Tongue (tissue), 1 donor: ENCODE measurements at regions not wholly inside any gene's neighbourhood (a gene's known extent, or its start where the extent isn't known, plus 50 kb on each side); places are given as distances from the start of the nearest gene placed in this dataset.

Source experiments
- DNase-seq: peaks from one replicate; pipeline ENCODE4 v3.0.0-alpha.2; 2015

DNA sequence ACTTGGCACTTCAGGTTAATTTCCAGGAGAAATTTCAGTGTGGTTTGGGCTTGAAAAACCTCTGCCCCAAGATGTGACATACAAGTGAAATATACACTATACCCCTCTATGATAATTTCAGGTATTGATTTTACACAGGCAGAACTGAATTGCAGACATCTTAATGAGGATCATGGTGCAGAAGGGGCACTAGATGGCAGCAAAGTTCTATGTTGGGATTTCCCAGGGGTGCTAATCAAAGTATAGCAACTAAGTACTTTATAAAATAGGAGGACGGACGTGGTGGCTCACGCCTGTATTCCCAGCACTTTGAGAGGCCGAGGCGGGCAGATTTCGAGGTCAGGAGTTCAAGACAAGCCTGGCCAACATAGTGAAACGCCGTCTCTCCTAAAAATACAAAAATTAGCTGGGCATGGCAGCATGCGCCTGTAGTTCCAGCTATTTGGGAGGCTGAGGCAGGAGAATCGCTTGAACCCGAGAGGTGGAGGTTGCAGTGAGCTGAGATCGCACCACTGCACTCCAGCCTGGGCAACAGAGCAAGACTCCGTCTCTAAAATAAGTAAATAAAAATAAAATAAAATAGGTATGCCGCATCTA is 555.7 kb downstream of the ETS1 start:
- DNase-seq, result peak; percentile 83

DNA sequence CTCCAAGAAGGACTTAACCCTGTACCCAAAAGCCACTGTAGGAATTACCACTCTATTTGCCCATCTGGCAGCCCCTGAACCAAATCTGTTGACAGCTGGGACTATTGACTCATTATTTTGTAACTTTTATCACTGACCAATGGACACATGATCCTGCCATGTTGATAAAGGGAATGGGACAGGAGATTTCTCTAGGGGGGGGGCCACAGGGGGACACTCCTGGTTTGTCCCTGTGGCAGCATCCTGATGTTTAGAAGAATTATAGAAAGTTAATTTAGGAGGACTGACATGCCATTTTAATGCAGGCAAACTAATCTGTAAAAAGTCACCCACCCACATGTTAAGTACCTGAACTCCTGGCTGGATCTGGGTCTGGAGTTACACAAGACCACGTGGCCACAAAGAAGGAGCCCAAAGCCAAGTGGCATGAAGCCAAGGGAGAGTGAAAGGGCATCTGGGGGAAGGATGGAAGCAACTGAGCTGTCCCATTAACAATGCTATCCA is 558.1 kb downstream of the ETS1 start:
- DNase-seq, result no peak

DNA sequence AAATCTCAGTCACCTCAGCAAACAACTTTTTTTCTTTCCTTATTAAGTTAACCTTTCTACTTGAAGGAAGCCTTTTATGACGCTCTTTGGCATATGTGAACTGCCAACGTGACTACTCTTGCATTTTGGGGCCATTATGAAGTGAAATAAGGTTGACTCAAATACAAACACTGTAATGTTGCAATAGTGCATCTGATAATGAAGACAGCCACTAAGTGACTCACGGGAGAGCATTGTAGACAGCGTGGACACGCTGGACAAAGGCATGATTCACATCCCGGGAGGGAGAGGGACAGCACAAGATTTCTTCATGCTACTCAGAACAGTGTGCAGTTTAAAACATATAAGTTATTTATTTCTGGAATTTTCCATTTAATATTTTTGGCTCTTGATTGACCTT is 560.8 kb downstream of the ETS1 start:
- no peak for DNase-seq

DNA sequence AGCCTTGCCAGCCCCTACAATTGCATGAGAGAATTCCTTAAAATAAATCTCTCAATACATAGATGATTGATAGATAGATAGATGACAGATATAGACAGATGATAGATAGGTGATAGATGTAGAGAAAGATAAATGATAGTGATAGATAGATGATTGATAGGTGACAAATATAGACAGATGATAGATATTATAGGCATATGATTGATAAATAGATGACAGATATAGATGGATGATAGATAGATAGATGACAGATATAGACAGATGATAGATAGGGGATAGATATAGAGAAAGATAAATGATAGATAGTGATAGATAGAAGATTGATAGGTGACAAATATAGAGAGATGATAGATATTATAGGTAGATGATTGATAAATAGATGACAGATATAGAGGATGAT is 564.6 kb downstream of the ETS1 start:
- DNase-seq, result no peak

DNA sequence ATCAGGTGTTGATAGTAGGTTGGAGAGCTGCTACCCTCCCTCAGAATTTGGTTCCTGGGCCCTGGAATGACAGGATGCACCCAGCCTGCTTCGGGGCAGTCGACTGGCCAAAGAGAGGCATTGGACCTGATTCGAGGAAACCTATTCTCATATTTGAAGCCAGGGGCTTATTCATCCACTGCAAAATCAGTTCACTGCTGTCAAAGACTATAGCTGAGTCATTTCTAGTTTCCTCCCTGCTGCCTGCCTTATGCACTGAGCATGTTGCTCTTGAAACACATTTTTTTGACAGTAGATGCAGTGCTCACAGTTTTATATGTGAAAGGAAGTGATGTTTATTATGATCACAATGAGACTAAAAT is 565.4 kb downstream of the ETS1 start:
- DNase-seq, result no peak

DNA sequence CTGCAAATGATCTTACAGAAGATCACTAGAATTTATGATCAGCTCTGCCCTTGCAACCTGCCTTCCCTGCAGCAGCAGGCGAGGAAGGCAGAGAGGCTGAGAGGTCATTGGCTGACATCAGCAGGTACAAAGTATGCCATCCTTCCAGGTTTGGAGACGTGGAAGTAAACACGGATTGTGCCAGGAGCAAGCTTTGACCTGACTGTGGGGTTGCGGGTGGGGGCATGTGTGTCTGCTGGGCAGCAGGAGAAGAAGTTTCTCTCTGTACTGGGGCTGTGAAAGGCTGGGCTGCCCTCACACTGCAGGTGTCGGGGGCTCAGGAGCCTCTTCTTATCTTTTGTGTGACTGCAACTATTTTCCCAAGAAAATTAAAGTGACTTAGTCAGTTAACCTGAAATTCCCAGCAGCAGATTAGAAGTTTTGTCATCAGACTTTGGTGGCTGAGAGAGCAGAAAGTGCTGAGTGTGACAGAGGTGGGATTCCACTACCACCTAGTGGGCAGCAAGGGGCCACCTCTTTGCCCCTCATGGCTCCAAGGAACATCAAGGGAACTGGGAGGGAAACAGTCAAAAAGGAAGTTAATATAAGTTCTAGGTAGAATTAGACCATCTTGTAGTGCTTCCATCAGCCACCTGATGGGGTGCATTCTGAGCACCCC is 565.9 kb downstream of the ETS1 start:
- DNase-seq, result peak; percentile 16

DNA sequence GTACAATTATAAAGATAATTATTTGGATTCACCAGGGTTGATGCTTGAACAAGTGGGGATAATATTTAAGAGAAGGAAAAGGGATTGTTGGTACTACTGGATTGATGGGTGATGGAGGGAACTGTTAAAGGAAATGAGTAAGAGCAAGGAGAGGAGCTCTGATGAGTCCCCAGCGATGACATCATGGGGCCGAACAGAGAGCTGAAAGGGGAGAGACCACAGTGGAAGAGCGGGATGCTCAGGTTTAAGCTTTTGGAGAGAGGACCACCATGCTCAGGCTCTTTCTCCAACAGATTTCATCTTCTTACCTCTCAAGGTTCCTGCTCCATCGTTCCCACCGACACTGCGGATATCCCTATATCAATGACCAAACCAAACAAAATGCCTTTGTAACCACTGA is 568.7 kb downstream of the ETS1 start:
- no peak for DNase-seq

DNA sequence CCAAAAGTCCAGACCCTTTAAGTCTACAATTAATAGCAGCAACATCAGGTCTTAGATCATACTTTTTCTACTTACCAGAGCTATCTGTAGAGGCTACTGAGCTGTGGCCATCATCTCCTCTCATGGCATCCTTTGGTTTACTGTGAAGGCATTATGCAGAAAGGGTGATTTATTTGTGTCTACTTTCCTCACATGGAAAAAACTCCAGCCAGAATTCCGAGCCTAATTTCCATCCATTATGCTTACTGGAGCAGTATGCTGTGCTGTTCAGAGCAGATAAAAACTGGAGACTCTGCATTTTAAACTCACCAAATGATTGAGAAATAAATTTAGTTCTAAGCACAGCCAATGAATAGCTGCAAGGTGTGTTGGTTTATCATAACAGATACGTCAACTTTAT is 581.8 kb downstream of the ETS1 start:
- DNase-seq, result no peak

DNA sequence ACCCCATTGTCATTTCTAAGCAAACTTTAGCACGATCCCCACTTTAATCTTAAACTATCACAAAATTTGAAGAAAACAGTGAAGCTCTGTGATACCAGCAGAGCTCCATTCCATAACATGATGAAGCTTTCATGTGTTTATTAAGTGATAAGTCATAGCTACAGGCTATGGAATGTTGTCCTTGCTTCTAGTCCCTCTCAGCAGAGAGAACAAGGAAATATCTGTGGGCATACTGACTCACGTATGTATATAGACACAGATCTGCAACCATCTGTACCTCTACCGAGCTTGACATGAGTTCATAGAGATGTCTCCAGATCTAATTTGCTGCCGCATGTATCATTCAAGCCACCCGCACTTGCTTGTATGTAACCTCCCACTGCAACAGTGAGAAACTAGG is 588.9 kb downstream of the ETS1 start:
- DNase-seq, result no peak

DNA sequence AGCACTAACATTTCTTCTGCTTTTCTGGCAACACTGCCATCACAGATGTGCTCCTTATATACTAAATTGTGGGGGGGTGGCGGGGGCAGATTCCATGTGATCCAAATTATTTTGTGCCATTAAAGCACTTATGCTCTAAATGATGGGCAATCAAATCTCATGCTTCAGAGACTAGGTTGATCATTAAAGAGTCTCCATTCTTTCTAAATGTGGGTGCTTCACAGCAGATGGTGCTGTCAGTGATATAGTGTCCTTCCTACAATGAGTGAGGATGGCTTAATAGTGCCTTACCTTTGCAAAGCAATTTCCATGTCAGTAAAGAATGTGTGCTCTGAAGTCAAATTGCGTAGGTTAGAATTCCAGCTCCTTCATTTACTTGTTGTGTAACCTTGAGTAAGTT is 589.8 kb downstream of the ETS1 start:
- DNase-seq, result no peak

DNA sequence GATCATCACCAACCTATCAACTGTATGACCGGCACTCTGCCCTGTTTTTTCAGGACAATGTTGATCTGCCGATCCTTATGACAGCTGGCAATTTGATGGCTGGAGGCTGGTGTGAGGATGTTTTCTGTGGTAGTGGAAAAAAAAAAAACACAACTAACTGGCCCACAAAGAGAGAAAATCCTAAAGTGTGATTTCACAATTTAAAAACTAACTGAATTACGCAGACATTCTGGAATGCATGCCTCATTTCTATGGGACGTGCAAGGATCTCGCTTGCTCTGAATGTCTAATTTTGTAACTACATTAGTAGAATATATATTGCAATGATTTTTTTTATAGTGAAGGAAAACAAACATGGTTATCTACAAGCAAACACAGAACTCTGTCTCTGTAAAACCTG is 590.5 kb downstream of the ETS1 start:
- no peak for DNase-seq

DNA sequence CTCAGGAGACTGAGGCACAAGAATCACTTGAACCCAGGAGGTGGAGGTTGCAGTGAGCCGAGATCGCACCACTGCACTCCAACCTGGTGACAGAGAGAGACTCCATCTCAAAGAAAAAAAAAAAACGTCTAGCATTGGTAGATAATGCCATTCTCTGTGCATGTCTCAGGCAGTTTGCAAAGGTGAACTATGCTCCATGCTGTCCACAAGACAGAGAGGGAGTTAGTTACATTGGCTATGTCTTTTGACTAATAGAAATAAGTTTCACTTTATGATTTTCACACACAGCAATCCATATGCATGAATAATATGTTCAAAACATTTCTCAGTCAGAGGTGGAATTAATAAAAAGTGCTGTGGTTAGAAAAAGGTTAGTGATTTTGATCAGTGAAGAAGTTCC is 591.4 kb downstream of the ETS1 start:
- DNase-seq, result no peak

DNA sequence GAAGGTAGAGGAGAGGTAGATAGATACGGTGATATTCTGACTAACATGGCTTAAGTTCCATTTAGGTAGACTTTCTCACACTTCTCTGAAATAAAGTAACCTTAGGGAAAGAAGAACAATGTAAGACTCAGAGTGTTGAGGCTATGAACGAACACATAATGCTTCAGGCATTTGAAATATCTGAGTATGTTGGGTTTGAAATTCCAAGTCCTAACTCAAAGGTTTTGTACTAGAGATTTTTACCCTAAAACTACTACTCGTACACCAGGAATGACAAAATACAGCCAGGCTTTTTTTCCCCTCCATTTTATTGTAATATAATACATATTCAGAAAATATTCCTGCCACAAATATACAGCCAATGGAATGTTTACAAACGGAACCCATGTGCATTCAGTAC is 592.6 kb downstream of the ETS1 start:
- DNase-seq, result no peak

DNA sequence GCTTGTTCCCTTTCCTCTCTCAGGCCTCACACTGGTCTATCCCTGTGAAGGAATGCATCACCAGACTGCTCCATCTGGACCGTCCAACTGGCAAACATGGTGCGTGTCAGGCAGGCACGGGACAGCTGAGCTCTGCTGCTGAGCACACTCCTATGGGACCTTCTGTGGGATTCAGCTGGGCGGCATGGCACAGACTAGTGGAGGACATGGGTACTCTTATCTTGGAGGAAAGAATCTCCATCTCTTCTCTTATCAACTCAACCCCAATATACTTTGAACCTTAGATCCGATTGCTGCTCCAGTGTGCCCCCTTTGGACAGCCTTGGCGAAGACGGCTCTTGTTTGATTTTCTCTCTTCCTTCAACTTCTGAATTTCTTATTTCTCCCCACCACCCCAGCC is 593.6 kb downstream of the ETS1 start:
- DNase-seq, result no peak

DNA sequence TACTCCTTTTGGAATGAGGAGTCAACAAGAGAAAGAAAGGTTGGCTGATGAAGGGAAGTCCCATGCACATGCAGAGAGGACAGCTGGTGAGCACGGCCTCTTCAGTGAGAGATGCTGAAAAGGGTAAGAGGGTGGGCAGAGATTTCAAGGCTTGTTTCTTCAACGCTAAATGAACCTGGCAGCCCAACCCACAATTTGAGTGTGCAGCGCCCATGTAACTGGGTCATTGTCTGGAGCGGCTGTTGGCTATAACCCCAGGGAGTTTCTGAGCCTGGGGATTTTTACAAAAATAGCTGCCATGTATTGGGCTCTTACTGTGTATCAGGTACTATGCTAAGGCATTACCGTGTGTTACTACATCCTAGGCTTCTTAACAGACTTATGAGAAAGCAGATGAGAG is 594.1 kb downstream of the ETS1 start:
- no peak for DNase-seq

DNA sequence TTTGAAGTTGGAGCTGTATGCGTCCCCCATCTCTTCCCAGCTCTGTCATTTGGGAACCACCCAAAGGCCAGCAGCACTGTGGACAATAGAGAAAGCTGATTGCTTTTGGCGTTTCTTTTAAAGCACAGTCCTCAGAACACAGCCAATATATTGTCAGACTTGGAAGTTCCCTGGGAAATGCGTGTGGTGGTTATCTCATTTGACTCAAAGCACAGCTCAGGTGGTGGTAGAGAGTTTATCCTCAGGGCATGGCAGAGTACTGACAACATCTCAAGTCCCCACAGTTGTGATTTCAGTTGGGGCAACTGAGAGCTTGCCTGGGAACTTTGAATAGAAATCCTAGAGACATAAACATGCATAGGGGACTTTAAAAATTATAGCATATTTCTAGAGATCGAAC is 601.3 kb downstream of the ETS1 start:
- DNase-seq, result no peak

DNA sequence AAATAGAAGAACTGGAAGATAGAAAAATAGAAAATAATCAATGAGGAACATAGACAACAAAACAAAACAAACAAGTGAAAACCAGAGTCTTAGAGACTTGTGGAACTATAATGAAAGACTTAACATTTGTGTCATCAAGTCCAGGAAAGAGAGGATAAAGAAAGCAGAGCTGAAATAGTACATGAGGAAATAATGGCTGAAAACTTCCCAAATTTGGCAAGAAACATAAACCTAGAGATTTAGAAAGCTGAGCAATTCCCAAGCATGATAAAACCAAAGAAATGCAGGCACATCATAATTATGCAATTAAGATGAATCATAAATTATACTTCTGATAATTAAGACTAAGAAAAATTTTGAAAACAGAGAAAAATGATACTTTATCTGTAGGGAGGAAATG is 614.5 kb downstream of the ETS1 start:
- no peak for DNase-seq

DNA sequence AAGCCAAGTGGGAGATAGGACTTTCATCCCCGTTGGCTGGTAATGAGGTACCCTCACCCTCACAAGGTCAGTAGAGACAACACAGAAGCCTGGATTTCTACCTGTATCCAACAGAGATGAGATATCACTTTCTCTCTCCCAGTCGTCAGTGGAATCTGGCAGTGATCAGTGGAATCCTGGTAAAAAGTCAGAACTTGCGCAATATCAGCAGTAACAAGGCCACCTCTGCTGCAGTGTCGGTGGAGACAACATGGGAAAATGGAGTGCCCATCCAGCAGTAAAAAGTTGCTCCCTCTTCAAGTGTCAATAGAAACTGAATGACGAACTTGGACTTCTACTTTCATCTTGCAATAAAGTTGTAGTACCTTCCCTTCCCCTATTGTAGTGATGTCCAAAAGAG is 615.9 kb downstream of the ETS1 start:
- DNase-seq, result no peak

DNA sequence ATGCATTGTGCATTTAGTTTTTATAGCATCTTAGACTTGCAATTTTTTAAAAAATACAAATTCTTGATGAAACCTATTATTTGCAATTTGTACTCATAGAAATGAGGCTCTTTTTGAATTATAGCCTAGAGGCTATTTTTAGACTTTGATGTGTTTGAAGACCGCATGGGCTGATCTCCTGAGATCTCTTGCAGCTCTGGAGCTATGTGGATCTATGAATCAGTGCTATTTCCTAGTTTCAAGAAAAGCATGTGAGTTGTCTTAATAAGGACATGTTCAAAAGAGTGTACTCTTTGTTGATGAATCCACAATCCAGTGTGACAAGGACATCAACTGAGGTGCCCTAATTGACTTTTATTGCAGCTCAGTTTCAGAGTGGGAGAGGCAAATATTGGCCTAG is 620.5 kb downstream of the ETS1 start:
- DNase-seq, result no peak

DNA sequence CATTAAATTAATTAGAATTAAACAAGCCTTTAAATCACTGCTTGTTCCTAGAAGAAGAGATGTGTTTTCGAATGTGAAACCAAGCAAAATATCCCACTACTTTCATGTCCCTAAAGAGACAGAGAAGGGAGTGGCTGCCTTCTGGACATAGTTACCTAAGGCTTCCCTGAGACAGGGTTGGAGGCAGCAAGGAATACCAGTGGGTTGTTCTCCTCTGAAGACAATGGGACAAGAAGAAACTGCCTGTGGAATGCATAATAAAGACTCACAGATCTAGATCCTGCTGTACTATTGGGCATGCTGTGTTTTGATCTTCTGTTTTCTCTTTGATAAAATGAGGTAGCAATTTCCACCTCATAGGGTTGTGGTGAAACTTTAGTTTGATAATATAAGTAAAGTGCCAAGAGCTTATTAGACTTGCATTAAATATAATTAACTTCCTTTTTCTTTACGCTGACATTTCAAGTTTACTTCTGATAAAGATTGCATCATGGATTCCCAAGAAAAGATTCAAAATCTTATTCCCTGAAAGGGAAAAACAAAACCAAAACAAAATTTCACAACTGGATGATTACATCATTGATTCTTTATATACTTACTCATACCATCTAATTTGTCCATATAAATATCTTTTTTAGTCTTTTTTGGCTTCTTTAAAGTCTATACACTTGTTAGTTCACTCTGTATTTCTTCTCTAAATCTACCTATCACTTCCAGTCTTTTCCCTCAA is 621.3 kb downstream of the ETS1 start:
- no peak for DNase-seq

DNA sequence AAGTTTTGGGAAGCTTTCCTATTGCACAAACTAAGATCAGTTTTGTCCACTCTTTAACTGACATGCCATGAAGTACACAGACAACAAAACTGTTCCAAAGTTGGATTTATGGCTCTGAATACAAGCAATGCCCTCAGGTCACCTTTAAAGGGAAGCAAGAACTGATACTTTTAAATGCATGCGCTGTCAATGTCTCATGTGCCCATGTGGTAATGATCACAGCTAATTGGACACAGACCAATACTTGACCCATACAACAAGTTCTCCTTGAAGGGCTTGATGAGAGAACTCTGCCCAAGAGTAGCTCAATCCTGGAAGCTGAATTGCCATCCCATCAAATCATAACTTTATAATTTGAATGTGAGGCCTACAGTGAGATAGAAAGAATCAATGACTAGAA is 624.9 kb downstream of the ETS1 start:
- no peak for DNase-seq

DNA sequence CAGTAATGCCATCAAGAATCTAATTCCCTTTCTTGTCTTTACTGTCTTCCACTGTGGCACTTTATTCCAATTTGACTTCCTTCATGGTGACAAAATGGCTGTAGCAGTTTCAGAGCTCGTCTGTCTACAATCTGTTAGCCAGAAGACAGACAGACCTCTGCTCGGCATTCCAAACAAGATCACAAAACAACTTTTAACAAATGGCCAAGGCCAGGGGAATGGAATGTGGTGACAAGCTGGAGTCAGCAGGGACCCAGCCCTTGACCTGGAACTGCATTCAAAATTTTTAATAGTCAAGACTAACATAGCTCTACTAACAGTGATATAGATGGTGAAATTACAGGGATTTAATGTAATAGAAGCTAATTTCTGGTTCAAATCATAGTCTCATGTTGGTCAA is 637.2 kb downstream of the ETS1 start:
- DNase-seq, result no peak

DNA sequence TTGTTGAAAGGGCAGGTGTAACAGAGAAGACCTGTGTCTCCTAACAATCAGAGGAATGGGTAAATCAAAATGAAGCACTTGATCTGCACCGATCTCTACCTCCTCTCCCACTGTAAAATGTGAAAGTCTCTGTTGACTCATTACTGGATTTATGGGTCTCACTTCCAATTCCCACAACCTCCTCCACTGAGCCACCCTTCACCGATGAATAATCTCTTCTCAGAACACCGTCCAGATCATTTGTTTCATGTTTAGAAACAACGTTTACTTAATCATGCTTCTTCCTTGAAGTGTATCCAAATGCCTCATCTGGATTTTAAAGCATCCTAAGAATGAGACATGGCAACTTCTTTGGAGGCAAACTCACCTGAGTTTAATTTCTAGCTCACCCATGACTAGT is 643.6 kb downstream of the ETS1 start:
- no peak for DNase-seq

DNA sequence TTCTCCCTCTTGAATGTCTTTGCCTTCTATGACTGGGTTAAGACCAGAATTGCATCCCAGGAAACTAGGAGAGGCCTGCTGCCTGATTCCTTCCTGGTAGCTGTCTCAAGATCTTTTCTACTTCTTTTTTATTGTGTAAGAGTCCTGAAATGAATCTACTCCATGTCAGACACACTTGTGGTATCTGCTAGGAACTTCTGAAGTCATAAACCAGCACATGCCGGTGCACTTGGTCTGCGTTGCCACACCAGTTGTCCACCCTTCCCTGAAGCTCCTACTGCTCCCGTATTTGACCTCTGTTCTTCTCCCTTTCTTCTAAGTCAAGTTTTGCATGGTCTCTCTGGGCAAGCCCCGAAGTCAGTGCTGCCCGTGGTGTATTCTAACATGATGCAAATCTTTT is 644.2 kb downstream of the ETS1 start:
- no peak for DNase-seq
